ENCODE measurements at regions not wholly inside any gene's neighbourhood (a gene's known extent, or its start where the extent isn't known, plus 50 kb on each side); places are given as distances from the start of the nearest gene placed in this dataset.

DNA sequence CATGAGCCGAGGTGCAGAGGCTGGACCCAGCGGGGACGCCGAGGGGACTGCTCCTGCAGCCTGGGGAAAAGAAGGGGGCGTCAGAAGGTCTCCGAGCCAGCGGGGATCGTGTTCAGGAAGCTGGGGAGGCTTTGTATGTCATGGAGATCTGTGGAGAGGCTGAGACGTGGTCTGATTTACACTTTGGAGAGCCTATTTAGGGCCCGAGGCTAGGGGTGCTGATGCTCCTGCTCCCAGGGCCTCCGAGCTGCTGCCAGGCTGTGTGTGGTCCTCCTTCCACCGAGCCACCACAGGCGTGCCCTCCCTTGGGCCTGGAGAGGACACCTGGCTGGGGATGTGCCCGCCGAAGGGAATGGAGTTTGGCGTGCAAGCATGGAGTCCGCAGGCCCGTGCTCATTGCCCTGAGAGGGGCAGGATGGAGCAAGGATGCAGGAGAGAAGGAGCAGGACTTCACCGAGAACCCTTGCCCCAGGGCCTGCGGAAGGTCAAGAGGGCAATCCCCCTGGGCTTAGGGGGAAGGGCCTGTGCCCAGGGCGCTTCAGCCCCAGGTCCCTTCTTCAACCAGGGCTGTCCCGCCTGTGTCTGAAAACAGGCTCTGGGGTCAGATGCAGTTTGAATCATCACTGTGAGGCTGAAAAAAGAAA is 252.5 kb downstream of the VAPA start:
- H3K27ac ChIP-seq (ENCODE audit: low read depth, low read length) = no peak overlapping the region
- ATAC-seq (no peak), DNase-seq (ENCODE audit: low read depth, low spot score) (no peak)
- no peak overlapping the region for H3K9ac ChIP-seq (ENCODE audit: low read length)
- RAD21 ChIA-PET (ENCODE audit: low non-redundant PET in 1 of 2, low total read pairs in 2 of 2, uncharacterized antibody in 2 of 2, unreplicated experiment in 2 of 2) = no interaction called here
- no TSS peak for BruUV-seq (replicated peaks)
- POLR2A ChIA-PET = no interaction called here
- H3K79me2 ChIP-seq (ENCODE audit: insufficient read depth, low read length) = no peaks in the 10 kb centered on the region
- CTCF ChIA-PET = no interaction called here
- intact Hi-C loops (cut with micrococcal nuclease) = no loop called here
- no peaks in the 10 kb centered on the region for H3K9me3 ChIP-seq (ENCODE audit: control insufficient read depth in 1 of 2, insufficient read depth in 1 of 2, low read depth in 1 of 2, low read length in 2 of 2)
- H3K4me1 ChIP-seq (ENCODE audit: control insufficient read depth in 1 of 2, insufficient read depth in 2 of 2, low read length in 2 of 2) = no peaks in the 10 kb centered on the region
- no peak overlapping the region for H3K4me2 ChIP-seq (ENCODE audit: low read length)
- no peaks in the 10 kb centered on the region for H4K20me1 ChIP-seq (ENCODE audit: insufficient read depth)
- H3K9me2 ChIP-seq (ENCODE audit: insufficient read depth) = no peaks in the 10 kb centered on the region
- H2AFZ ChIP-seq (ENCODE audit: low read depth, low read length, poor library complexity, severe bottlenecking) = no peak overlapping the region
- H3K27me3 ChIP-seq (ENCODE audit: insufficient read depth, low read length) = no peaks in the 10 kb centered on the region
- no peak overlapping the region for H3K4me3 ChIP-seq (replicated peaks in 1 of 2; ENCODE audit: low read depth in 1 of 2, low read length in 2 of 2)
- TF ChIP-seq EZH2phosphoT487 (IDR thresholded peaks at IDR 0.05; ENCODE audit: borderline replicate concordance) (no peak), JUND (IDR thresholded peaks at IDR 0.05) (no peak), CEBPB (IDR thresholded peaks at IDR 0.05; ENCODE audit: low read depth) (no peak), FOSL1 (IDR thresholded peaks at IDR 0.05; ENCODE audit: low read depth) (no peak), POLR2A (IDR thresholded peaks at IDR 0.05; ENCODE audit: borderline replicate concordance, extremely low read depth, insufficient read depth, insufficient read length) (no peak), REST (IDR thresholded peaks at IDR 0.05; ENCODE audit: low read depth) (no peak), ZNF274 (IDR thresholded peaks at IDR 0.05; ENCODE audit: low read depth, low read length) (no peak), SRF (IDR thresholded peaks at IDR 0.05; ENCODE audit: low read depth) (no peak)
- no peaks in the 10 kb centered on the region for H3K36me3 ChIP-seq (ENCODE audit: control insufficient read depth in 1 of 2, insufficient read depth in 2 of 2, low read length in 2 of 2)

Data from HCT116 (cell line).